NCI-H1436 treated with DMSO at 0.1 percent for 48 hours (cell line): ENCODE measurements at regions not wholly inside any gene's neighbourhood (a gene's known extent, or its start where the extent isn't known, plus 50 kb on each side); places are given as distances from the start of the nearest gene placed in this dataset.

Experiments used
- DNase-seq: peaks from one replicate; lab custom pipeline; 2025; lab: John Stamatoyannopoulos, UW

DNA sequence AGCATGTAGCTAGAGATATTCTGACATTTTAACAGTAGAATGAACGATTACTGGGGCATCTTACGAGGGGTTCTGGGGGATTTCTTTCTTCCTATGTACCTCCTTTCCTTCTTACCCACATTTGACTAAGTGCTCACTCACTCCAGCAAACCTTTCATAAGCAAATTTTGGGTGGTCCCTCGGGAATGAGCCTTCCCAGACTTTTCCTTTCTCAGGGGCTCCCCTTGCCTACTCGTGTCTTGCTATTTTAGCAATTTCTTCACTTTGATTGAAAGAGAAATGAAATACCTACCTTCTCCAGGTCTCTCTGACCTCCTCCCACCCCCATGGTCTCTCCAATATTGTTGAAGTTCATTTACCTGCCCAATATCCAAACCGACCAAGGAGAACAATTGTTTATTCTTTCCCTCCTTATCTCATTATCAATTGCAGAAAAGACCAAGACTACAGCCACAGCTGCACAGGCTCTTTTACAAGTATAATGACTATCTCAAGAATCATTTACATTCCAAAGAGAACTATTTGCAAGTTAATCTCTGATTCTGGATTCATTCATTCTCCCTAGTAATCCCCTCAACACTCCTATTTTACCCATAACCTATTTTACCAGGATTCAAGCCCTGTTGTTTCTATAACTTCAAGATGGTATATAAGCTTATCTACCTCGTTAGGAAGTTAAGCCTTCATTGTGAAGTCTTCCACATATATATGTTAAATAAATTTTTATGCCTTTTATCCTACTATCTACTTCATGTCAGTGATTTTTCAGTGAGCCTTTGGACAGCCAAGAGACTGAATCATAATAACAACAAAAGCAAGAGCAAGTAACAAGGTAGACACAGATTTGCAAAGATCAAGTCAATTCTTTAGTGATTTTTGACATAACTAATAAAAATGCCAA, 480.6 kb downstream of the IPMK start:
- no peak for DNase-seq

DNA sequence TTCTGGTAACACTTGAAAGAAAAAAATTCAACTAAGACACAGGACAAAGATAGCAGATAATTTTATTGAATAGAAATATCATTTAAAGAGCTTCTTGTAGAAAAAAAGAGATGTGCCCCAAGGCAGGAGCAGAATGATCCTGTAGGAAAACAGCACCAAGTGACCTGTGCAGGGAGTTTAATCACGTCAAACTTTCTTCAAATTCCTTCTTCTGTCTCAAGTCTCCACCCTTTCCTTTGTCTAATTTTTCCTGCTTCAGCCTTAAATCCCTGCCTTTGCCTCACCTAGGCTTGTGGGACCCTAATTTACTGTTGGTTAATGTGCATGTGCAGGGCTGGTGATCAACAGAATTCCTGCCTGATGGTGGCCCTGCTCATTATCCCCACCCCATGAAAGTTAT, 481.4 kb downstream of the IPMK start:
- no peak for DNase-seq

DNA sequence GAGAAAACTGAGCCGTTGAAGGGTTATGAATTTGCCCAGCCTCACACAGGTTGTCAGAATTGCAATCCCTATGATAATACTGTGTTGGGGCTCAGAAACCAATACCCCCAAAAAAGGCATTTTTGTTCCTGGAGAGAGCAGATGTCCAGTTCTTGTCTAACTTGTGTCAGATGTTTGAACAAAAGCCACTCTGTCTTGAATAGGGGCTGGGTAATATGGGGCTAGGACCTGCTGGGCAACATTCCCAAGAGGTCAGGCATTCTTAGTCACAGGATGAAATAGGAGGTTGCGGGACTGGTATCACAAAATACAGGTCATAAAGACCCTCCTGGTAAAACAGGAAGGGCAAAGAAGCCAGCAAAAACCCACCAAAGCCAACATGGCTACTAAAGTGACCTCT, 482.1 kb downstream of the IPMK start:
- no peak for DNase-seq

DNA sequence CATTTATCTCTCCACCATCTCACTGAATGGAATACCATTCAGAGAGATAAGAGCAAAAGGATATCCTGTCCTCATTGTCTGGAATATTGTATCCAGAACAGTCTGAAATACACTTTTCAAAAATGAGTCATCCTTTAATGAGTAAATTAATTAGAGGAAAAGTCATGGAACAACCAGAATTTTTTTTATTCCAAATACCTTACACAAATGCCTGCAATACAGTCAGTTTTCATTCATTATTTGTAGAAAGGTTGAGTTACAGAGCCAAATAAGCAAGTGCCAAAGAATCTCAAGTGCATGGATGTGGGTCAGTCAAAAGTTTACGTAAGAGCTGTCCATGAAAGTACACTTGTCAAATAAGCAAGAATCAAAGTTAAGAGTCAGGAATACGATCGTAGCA, 482.6 kb downstream of the IPMK start:
- no peak for DNase-seq

DNA sequence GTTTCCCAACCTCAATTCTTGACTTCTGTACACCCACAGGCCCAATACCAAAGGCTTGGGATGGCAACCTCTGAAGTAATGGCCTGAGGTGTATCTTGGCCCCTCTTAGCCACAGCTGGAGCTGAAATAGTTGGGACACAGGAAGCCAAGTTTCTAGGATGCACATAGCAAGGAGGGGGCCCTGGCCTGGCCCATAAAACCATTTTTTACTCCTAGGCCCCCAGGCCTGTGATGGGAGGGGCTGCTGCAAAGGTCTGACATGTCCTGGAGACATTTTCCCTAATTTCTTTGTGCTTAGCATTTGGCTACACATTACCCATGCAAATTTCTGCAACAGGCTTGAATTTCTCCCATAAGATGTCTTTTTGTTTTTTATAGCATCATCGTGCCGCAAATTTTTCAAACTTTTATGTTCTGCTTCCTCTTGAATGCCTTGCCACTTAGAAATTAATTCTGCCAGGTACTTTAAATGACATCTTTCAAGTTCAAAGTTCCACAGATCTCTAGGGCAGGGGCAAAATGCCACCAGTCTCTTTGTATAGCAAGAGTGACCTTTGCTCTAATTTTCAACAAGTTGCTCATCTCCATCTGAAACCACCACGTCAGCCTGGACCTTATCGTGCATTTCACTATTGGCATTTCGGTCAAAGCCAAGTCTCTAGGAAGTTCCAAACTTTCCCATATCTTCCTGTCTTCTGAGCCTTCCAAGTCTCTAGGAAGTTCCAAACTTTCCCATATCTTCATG, 490.8 kb downstream of the IPMK start:
- no peak for DNase-seq

DNA sequence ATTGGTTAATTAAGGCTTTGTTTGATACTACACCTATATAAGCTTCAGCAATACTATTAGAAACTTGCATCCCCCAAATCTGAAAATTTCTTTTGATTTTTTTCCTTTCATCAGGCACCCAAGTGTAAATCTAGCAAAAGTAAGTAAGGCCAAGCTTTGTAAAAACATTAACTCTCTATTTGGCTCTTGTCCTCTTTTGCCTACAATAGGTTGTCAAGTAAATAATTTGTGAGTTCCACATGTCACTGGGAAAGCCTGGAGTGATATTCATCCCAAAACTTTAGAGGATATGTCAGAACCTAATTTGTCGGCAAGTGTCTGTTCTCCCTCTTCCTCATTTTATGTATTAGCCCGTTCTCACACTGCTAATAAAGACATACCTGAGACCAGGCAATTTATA, 492.4 kb downstream of the IPMK start:
- DNase-seq, result no peak

DNA sequence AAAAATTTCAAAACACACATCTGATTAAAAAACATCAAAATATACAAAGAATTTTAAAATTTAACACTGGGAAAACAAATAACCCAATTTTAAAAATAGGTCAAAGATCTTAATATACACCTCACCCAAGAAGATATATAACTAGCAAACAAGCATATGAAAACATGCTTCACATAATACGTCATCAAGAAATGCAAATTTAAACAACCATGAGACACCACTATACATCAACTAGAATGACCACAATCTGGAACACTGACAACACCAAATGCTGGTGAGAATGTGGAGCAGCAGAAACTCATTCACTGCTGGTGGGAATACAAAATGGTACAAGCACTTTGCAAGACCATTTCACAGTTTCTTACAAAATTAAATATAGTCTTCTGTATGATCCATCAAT, 498.4 kb downstream of the IPMK start:
- no peak for DNase-seq

DNA sequence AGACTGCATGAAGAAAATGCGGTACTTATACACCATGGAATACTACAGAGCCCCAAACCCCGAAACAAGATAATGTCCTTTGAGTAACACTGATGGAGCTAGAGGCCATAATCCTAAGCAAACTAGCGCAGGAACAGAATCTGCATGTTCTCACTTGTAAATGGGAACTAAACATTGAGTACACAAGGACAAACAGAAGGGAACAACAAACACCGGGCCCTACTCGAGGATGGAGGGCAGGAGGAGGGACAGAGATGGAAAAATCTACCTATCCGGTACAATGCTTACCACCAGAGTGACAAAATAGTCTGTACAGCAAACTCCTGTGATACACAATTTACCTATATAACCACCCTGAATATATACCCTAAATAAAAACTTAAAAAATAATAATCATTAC, 507.9 kb downstream of the IPMK start:
- no peak for DNase-seq

DNA sequence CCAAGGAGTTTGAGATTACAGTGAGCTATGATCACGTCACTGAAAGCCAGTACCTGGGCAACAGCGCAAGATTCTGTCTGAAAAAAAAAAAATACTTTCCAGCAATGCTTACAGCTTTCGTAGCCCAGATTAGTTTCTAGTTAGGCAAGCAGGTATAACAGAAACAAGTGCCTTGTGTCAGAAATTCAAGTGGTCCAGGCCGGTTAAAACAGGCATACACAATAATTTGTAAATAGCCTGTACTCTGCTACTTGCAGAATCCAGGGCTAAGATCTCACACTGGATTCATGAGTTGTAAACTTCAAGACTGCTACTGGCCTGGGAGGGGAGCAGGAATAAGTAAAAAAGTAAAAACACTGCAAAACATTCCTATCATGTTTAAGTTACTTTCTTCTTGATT, 512.9 kb downstream of the IPMK start:
- no peak for DNase-seq

DNA sequence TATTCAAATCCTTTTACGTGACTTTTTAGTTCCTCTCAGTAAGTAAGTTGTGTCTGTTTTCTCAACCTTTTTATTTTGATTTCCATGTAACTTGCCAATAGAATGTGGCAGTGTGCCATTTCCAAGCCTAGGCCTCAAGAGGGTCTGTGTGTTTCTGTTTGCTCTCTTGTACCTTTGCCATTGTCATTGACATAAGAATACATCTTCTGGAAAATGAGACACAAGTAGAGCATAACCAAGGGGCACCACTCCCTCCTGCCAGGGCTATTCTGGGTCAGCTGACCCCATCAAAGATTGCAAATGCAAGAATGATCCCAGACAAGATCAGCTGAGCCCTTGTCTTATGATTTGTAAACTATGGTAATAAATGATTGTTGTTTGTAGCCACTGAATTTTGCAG, 524.0 kb downstream of the IPMK start:
- DNase-seq, result no peak

DNA sequence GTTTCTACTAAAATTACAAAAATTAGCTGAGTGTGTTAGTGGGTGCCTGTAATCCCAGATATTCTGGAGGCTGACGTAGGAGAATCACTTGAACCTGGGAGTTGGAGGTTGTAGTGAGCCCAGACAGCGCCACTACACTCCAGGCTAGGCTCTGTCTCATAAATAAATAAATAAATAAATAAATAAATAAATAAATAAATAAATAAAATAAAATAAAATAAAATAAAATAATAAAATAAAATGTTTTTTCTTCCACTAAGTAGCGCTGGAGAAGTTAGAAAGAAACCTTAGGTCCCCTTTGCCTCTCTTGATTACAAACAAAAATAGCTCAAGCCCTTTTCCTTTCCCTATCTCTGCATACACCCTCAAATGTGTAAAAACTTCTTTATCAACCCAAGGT, 525.9 kb downstream of the IPMK start:
- DNase-seq, result no peak

DNA sequence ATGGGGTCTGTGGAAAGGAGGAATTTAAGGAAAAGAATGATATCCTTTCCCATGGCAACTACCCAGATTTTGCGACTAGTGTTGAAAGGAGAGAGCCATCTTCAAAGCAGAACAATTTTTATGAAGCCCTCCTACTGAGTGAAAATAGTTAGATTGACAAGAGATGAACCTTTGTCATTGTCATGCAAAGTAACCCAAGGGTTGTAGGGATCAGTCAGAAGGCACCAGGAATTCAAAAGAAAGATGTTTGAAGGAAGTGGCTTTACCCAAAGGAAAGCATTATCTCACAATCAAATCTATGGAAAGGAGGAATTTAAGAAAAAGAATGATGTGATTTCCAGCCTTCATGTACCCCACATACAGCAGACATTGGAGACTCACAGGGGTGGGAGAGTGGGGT, 544.4 kb downstream of the IPMK start:
- no peak for DNase-seq

DNA sequence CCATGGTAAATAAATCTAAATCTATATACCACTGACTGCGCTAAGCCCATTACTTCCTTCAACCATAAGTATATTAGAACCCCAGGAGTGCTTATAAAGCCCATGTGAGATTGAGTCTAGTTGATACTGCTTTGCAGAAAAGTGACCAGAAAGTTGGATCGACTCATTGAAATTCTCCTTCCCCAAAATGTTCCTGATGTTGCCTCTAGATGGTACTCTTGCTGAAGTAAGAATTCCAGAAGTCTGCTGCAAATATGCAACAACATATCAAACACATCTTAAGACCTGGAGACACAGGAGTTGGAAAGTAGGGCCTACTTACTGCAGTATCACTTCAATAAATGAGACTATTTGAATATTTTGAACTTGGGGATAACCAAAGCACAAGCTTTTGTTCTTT, 550.8 kb downstream of the IPMK start:
- DNase-seq, result no peak

DNA sequence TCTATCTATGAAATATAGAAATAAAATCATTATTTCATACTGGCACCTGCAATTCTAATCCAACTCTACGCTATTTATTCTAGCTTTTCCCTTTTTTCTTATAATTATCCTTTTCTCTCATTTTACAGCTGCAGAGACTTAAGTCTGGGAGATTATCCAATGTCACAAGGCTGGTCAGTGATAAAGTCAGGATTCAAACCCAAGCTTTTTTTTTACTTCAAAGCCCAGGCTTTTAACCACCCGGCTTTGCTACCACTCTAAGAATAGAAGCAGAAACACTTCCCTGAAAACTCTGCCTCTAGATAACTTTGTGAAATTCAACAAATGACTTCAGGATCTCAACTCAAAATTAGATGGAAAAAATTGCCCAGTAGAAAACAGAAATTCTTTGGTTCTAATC, 552.5 kb downstream of the IPMK start:
- no peak for DNase-seq

DNA sequence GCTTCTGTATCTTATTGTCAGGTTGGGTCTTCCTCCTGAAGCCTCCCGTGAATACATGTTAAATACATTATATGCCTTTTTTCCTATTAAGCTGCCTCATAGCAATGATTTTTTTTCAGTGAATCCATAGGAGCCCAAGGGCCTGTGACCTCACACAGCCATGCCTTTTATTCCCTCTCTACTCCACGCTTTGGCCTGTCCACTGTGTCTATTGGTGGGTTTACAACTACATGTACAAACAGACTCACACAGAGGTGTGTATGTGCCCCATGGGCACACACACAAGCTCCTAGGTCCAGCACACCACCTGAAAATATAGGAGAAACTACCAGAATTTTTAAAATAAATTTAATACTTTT, 560.4 kb downstream of the IPMK start:
- no peak for DNase-seq

DNA sequence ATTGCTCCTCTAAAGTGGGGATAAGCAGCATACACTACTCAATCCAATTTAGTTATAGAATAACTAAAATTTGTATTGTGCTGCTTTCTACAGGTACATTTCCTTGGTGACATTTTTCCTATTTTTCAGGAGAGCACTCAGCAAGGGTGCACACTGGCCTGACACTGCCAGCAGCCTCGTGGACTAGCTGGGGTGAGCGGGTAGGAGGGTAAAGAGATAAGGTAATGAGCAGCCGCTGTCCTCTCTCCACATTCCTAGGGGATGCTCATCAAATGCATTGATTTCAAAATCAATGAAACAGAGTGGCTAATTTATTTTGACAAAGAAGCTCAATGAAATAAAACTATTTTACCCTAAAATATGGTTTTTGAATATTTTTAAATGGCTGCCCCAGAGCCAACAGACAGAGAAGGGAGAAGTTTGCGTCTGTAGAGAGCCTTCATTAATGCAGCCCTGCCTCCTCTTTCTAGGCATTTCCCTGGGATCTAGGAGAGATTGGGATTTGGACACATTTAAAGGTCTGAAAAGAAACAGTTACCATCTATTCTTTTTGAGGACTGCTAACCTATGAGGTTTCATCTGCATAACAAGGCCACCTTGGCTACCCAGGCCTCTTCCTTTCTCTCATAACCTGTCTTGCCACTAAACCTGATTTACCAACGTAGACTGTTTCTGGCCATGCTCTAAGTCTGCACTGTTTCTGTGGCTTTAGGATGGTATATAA, 561.0 kb downstream of the IPMK start:
- DNase-seq, result no peak

DNA sequence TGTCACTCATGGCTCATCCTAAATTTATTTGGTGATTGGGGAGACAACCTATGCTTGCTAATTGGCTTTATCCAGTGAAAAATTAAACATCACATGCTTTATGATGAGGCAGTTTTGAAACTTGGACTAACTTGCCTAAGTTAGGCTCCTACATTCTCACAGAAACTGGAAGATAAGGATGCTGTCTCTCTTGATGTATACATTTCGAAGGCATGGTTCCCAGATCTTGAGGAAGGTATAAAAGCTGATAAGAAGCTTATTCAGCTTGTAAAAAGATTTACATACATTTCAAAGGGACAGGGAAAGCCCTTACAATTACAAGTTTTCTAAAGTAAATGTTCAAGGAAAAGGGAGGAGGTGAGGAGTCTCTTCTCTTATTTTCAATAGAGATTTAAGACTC, 561.7 kb downstream of the IPMK start:
- DNase-seq, result no peak

DNA sequence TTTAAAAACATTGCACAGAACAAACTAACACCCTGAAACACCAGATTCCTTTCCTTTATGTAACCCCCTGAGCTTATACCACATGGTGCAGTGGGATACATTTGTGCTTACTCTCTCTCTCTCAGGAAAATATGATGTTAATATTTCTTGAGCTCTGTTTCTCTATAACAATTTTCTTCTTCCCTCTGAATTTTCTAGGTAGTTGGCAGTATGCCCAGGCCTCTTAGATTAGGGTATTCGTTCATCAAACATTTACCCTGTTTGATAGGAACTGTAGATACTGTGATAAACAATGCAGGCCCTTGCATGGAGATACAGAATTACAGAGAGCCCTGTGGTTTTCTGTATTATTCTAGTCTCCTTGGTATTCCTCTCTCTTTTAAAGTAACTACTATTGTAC, 567.8 kb downstream of the IPMK start:
- DNase-seq, result no peak

DNA sequence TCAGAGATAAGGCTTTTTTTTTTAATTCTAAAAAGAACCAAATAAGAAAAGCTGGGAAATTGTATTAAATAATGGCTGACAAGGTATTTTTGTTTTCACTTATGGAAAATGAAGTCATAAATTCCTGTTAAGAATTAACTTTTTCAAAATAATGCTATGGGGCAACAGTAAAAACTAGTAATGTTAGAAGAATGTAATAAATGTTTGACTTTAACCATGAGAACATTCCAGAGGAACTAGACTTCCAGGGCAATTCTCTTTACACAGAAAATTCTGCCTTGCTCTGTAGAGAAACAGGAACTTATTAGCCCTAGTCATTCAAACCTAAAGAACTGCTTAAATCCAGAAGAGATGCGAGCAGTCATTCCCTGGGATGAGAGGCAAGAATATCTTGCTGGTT, 571.1 kb downstream of the IPMK start:
- DNase-seq, result no peak

DNA sequence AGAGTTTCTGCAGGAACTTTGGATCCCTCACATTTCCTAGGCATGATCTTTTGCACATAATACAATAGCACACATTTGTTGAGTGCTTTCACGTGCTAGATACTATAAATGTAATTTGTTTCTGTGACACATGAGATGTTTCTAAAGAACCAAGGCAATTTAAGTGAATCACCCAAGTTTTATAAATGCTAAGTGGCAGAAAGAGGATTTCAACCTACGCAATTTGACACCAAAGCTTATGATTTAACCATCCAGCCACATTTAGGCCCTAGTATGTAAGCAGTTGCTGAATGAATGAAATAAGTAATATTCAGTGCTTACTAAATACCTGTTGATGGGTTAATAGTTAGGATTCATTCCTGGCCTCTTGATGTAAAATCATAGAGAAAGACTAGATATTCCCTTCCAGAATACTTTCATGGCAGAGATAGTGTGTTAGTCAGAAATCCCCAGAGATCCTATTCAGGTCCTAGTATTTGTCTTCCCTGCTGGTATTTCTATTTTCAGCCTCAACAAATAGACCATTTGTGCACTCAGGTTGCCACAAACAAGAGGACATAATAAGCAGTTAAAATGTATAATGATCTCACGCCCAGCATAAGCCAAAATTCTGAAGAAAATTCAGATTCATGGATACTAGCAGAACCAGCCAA, 572.6 kb downstream of the IPMK start:
- DNase-seq, result no peak

DNA sequence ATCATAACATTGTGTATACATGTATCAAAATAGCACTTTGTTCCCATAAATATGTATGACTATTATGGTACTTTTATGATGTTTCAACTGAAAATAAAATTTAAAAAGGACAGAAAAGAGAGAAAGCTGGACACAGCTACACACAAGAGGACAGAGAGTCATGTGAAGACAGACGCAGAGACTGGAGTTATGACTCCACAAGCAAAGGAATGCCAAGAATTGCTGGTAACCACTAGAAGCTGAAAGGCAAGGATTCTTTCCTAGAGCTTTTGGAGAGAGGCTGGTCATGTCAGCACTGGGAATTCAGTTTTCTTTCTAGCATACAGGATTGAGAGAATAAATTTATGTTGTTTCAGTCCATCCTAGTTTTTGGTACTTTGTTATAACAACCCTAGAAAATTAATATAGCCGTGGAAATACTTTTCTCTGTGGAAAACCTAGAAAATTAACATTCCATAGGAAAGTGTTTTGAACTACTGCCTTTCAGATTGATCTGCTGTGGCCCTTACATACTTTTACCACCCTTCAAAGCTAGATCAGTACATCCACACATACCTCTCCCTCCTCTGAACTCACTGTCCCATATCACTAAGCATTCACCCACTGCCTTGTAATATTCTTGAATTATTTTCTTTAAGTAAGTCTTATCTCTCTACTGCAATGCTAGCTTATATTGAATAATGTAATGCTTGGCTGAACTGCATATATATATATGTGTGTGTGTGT, 575.3 kb downstream of the IPMK start:
- DNase-seq, result no peak
